Epithelial cell of esophagus (primary cell): ENCODE measurements at regions not wholly inside any gene's neighbourhood (a gene's known extent, or its start where the extent isn't known, plus 50 kb on each side); places are given as distances from the start of the nearest gene placed in this dataset.

Experiments used
- DNase-seq: peaks from one replicate; pipeline ENCODE4 v3.0.0; 2010; ENCODE audit warnings: low read depth
- H3K4me3 ChIP-seq: 2 replicates; pipeline ENCODE4 v1.5.1; 2011; ENCODE audit warnings: mild to moderate bottlenecking, low read length, control low read depth
- TF ChIP-seq, protein P1 (sequence below): IDR thresholded peaks from 2 replicates; pipeline ENCODE4 v1.5.1; 2011; ENCODE audit warnings: low read depth, mild to moderate bottlenecking, low read length, control low read depth, inconsistent platforms; ENCODE audit not compliant: insufficient read depth; ENCODE audit errors: missing control alignments

DNA sequence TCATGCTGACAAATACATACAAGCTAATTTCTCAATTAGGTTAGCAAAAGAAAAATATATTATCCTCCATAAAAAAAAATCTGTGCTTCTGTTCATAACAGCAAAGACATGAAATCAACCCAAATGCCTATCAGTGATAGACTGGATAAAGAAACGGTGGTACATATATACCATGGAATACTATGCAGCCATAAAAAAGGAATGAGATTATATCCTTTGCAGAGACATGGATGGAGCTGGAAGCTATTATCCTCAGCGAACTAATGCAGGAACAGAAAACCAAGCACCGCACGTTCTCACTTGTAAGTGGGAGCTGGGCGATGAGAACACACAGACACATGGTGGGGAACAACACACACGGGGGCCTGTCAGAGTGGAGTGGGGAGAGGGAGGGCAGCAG is 84.0 kb upstream of the PALMD start:
- TF ChIP-seq, protein P1, sequence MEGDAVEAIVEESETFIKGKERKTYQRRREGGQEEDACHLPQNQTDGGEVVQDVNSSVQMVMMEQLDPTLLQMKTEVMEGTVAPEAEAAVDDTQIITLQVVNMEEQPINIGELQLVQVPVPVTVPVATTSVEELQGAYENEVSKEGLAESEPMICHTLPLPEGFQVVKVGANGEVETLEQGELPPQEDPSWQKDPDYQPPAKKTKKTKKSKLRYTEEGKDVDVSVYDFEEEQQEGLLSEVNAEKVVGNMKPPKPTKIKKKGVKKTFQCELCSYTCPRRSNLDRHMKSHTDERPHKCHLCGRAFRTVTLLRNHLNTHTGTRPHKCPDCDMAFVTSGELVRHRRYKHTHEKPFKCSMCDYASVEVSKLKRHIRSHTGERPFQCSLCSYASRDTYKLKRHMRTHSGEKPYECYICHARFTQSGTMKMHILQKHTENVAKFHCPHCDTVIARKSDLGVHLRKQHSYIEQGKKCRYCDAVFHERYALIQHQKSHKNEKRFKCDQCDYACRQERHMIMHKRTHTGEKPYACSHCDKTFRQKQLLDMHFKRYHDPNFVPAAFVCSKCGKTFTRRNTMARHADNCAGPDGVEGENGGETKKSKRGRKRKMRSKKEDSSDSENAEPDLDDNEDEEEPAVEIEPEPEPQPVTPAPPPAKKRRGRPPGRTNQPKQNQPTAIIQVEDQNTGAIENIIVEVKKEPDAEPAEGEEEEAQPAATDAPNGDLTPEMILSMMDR = no peak
- no peak overlapping the region for H3K4me3 ChIP-seq
- no peak for DNase-seq

DNA sequence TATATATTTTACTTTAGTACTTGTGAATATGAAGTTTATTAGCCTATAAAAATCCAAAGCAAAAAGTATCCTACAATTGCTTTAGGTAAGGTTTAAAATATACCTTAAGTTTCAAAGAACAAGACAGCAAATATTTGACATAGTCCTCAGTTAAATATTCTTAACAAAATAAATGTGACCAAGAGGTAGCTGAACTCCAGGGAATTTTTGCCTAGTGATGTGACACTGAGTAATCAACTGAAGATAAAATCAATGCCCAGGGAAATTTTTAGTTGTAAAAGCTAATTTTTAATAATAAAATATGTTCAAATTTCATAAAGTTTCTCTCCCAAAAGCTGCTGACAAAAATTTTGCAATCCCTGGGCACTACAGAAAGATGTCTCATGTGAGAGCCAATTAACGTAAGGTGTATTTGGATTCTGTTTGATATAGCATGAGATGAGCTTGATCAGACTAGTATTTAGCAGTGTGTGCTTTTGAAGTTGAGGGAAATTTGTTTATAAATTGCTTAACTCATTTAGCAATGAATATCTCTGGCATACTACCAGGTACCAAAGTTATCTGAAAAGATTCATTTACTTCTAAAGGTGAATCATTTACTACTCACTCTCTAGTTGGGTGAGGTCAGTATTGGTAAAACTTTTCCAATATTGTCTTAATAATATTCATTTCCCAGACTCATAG is 80.2 kb upstream of the PALMD start:
- peak; percentile 78 for DNase-seq
- TF ChIP-seq, protein P1 = no peak

DNA sequence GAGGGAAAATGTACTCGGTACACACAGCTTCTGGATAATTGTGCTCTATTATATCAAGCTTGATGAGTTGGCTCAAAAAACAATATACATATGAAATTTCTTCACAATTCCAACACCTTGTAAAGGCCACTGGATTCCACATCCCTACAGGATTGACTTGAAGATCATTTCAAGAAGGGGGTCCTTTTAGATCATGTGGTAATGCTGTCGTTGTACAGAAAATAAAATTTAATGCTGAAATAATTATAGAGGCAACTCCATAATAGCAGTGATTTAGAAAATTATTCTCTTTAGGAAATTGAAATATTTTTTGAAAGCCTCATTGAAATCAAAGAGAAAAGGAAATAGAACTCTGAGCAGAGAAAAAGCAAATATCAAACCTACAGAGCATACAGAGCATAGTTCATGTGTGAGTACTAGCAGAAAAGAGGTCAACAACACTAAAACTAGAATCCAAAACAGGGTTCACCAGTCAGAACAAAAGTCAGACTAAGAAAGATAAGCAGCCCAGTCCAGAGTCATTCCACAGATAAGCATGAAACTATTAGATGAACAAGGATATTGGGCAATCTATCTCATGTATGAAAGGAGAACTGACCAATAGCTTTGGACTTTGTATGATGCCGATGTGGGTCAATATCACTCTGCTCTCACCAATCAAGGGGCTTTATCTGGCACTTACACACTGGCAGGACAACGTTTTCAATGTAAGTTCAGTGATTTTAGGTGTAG is 79.5 kb upstream of the PALMD start:
- TF ChIP-seq, protein P1 = no peak
- H3K4me3 ChIP-seq = no peak overlapping the region
- DNase-seq = no peak

More for the DNA sequence above, 80.2 kb upstream of the PALMD start:
- H3K4me3 ChIP-seq = no peak overlapping the region

DNA sequence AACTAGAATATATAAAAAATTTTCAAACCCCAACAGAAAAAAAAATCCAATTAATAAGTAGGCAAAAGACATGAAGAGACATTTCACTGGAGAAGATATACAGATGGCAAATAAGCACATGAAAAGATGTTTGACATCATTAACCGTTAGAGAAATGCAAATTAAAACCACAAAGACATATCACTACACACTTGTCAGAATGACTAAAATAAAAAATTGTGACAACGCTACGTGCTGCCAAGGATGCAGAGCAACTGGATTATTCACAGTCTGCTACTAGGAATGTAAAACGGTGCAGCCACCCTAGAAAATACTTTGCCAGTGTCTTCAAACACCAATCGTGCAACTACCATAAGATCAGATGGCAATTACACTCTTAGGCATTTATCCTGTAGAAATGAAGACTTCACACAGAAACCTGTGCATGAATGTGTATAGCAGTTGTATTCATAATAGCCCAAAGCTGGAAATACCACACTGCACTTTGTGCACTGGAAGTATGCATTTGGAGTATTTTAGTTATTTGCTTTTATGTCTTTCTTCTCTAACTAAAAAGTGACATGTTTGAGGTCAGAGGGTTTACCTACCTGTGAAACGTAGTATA is 75.3 kb upstream of the PALMD start:
- H3K4me3 ChIP-seq = no peak overlapping the region
- TF ChIP-seq, protein P1 = no peak
- no peak for DNase-seq

DNA sequence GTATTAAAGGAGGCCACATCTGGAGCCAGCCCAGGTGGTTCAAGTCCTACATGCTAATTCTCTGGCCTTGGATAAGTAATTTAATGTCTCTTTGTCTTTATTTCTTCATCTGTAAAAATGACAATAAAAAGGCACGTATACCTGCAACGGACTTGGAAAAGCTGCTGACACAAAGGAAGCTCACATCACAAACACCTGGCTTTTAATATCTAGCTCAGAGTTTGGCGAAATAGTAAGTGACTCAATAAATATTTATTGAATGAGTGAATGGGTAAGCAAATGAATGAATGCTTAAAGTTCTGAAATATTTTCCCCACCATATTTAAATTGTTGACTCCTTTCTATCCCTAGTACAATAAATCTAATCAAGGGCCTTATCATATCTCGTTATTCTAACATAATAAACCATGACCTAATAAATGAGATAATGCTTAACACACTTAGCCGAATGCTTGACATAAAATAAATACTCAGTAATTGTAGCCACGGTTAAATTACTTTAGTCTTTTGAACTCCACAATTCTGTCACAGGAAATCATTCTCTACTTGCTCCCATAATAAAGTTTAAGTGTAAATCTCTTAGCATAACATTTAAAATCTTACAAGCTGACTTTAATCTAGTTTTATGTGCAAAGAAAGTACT is 74.7 kb upstream of the PALMD start:
- TF ChIP-seq, protein P1 = no peak
- no peak overlapping the region for H3K4me3 ChIP-seq
- no peak for DNase-seq

DNA sequence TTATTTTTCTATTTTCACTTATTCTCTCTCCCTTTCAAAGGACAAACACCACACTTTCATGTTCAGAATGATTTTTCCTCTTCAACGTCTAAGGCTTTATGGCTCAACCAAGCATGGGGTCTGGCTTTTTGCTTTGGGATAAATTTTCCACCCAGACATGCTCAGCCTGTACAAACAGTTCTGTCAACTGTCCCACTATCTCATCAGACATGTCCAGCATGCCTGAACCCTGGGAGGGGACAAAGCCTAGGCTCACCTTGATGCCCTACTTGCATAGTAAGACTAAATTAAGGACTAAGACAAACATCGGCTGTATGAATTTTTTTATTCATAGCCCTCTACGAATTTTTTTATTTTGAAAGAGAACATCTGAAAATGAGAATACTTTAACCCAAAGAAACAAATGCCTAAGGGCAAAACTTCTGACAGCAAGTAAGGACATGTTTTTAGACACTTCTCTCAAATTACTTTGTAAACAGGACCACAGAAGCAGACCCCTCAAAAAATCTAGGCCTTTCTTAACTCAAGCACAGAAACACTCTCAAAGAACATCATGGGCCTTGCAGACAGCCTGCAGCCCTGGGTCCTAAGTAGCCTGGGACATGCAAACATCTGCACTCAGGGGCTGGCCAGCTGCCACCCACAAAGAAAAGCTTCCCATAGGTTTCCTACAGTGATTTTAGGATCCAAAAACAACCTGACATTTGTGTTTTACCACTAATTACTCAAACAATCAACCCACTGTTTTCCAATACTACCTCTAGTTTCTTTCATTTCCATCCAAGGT is 72.3 kb upstream of the PALMD start:
- TF ChIP-seq, protein P1 = no peak
- DNase-seq = peak; percentile 12
- H3K4me3 ChIP-seq = no peak overlapping the region
